ENCODE measurements at regions not wholly inside any gene's neighbourhood (a gene's known extent, or its start where the extent isn't known, plus 50 kb on each side); places are given as distances from the start of the nearest gene placed in this dataset.
A peak's percentile ranks its signal among the peaks of the same experiment; 100 is the strongest.

- H3K27ac ChIP-seq (ENCODE audit: low read depth, low read length) = peak overlapping the region; percentile 80
- H3K36me3 ChIP-seq (ENCODE audit: control insufficient read depth in 3 of 3, insufficient read depth in 3 of 3, low read length in 3 of 3) = no peaks in the 10 kb centered on the region
- peaks cover 42 to 50% (median 46%) of the 10 kb centered on the region in 3 donors for H3K4me1 ChIP-seq (ENCODE audit: control insufficient read depth in 3 of 3, insufficient read depth in 3 of 3, low read length in 3 of 3)
- no peak overlapping the region for H3K9ac ChIP-seq (ENCODE audit: low read depth in 1 of 3, low read length in 3 of 3)
- no peak overlapping the region for H3K4me3 ChIP-seq (ENCODE audit: low read length in 3 of 3)
- H3K27me3 ChIP-seq (ENCODE audit: control insufficient read depth in 3 of 3, insufficient read depth in 3 of 3, low read length in 3 of 3) = no peaks in the 10 kb centered on the region
- no peaks in the 10 kb centered on the region for H3K9me3 ChIP-seq (ENCODE audit: control insufficient read depth in 3 of 3, low read length in 3 of 3)
These were observed 154.9 kb upstream of the BEND6 start for GRCh38 chr6:56799989-56800388.

- no peaks in the 10 kb centered on the region for H3K36me3 ChIP-seq (ENCODE audit: control insufficient read depth in 3 of 3, insufficient read depth in 3 of 3, low read length in 3 of 3)
- peak overlapping the region; percentile 80 for H3K27ac ChIP-seq (ENCODE audit: low read depth, low read length)
These were observed 155.5 kb upstream of the DST start for GRCh38 chr6:56798163-56798562.

GRCh38 chr6:56796196-56796532, 153.5 kb upstream of the DST start:
- Histone ChIP-seq H3K36me3 (ENCODE audit: control insufficient read depth in 3 of 3, insufficient read depth in 3 of 3, low read length in 3 of 3) (no peaks in the 10 kb centered on the region), H3K9ac (ENCODE audit: low read depth in 1 of 3, low read length in 3 of 3) (peak overlapping the region in 2 of 3 donors; percentile 16 to 17), H3K4me1 (ENCODE audit: control insufficient read depth in 3 of 3, insufficient read depth in 3 of 3, low read length in 3 of 3) (peaks cover 39 to 46% (median 46%) of the 10 kb centered on the region in 3 donors), H3K27ac (ENCODE audit: low read depth, low read length) (peak overlapping the region; percentile 80), H3K27me3 (ENCODE audit: control insufficient read depth in 3 of 3, insufficient read depth in 3 of 3, low read length in 3 of 3) (no peaks in the 10 kb centered on the region), H3K4me3 (ENCODE audit: low read length in 3 of 3) (peak overlapping the region in 1 of 3 donors; percentile 9), H3K9me3 (ENCODE audit: control insufficient read depth in 3 of 3, low read length in 3 of 3) (no peaks in the 10 kb centered on the region)

More at GRCh38 chr6:56798163-56798562, 155.5 kb upstream of the DST start:
- H3K9me3 ChIP-seq (ENCODE audit: control insufficient read depth in 3 of 3, low read length in 3 of 3) = no peaks in the 10 kb centered on the region
- no peaks in the 10 kb centered on the region for H3K27me3 ChIP-seq (ENCODE audit: control insufficient read depth in 3 of 3, insufficient read depth in 3 of 3, low read length in 3 of 3)
- H3K4me1 ChIP-seq (ENCODE audit: control insufficient read depth in 3 of 3, insufficient read depth in 3 of 3, low read length in 3 of 3) = peaks cover 46 to 50% (median 49%) of the 10 kb centered on the region in 3 donors
- peak overlapping the region in 2 of 3 donors; percentile 5 to 44 for H3K9ac ChIP-seq (ENCODE audit: low read depth in 1 of 3, low read length in 3 of 3)
- H3K4me3 ChIP-seq (ENCODE audit: low read length in 3 of 3) = no peak overlapping the region

GRCh38 chr6:56795466-56796195, 152.9 kb upstream of the DST start:
- H3K9me3 ChIP-seq (ENCODE audit: control insufficient read depth in 3 of 3, low read length in 3 of 3) = no peaks in the 10 kb centered on the region
- H3K9ac ChIP-seq (ENCODE audit: low read depth in 1 of 3, low read length in 3 of 3) = peak overlapping the region in 2 of 3 donors; percentile 16 to 17
- peak overlapping the region; percentile 80 for H3K27ac ChIP-seq (ENCODE audit: low read depth, low read length)
- H3K27me3 ChIP-seq (ENCODE audit: control insufficient read depth in 3 of 3, insufficient read depth in 3 of 3, low read length in 3 of 3) = no peaks in the 10 kb centered on the region
- H3K4me3 ChIP-seq (ENCODE audit: low read length in 3 of 3) = peak overlapping the region in 1 of 3 donors; percentile 9
- peaks cover 42 to 49% (median 46%) of the 10 kb centered on the region in 3 donors for H3K4me1 ChIP-seq (ENCODE audit: control insufficient read depth in 3 of 3, insufficient read depth in 3 of 3, low read length in 3 of 3)
- H3K36me3 ChIP-seq (ENCODE audit: control insufficient read depth in 3 of 3, insufficient read depth in 3 of 3, low read length in 3 of 3) = no peaks in the 10 kb centered on the region

GRCh38 chr6:56794421-56794820, 151.7 kb upstream of the DST start:
- Histone ChIP-seq H3K27ac (ENCODE audit: low read depth, low read length) (peak overlapping the region; percentile 80), H3K4me3 (ENCODE audit: low read length in 3 of 3) (peak overlapping the region in 1 of 3 donors; percentile 44), H3K9ac (ENCODE audit: low read depth in 1 of 3, low read length in 3 of 3) (peak overlapping the region in 2 of 3 donors; percentile 15 to 25), H3K36me3 (ENCODE audit: control insufficient read depth in 3 of 3, insufficient read depth in 3 of 3, low read length in 3 of 3) (no peaks in the 10 kb centered on the region), H3K27me3 (ENCODE audit: control insufficient read depth in 3 of 3, insufficient read depth in 3 of 3, low read length in 3 of 3) (no peaks in the 10 kb centered on the region), H3K4me1 (ENCODE audit: control insufficient read depth in 3 of 3, insufficient read depth in 3 of 3, low read length in 3 of 3) (peaks cover 45 to 54% (median 46%) of the 10 kb centered on the region in 3 donors), H3K9me3 (ENCODE audit: control insufficient read depth in 3 of 3, low read length in 3 of 3) (no peaks in the 10 kb centered on the region)

GRCh38 chr6:56793938-56794337, 151.2 kb upstream of the DST start:
- peak overlapping the region in 1 of 3 donors; percentile 44 for H3K4me3 ChIP-seq (ENCODE audit: low read length in 3 of 3)
- H3K27me3 ChIP-seq (ENCODE audit: control insufficient read depth in 3 of 3, insufficient read depth in 3 of 3, low read length in 3 of 3) = no peaks in the 10 kb centered on the region
- no peaks in the 10 kb centered on the region for H3K36me3 ChIP-seq (ENCODE audit: control insufficient read depth in 3 of 3, insufficient read depth in 3 of 3, low read length in 3 of 3)
- H3K4me1 ChIP-seq (ENCODE audit: control insufficient read depth in 3 of 3, insufficient read depth in 3 of 3, low read length in 3 of 3) = peaks cover 42 to 54% (median 43%) of the 10 kb centered on the region in 3 donors
- H3K27ac ChIP-seq (ENCODE audit: low read depth, low read length) = peak overlapping the region; percentile 80
- peak overlapping the region in 1 of 3 donors; percentile 15 for H3K9ac ChIP-seq (ENCODE audit: low read depth in 1 of 3, low read length in 3 of 3)
- H3K9me3 ChIP-seq (ENCODE audit: control insufficient read depth in 3 of 3, low read length in 3 of 3) = no peaks in the 10 kb centered on the region

- H3K27ac ChIP-seq (ENCODE audit: low read depth, low read length) = peak overlapping the region; percentile 32
- no peak overlapping the region for H3K4me3 ChIP-seq (ENCODE audit: low read length in 3 of 3)
- no peak overlapping the region for H3K9ac ChIP-seq (ENCODE audit: low read depth in 1 of 3, low read length in 3 of 3)
- no peaks in the 10 kb centered on the region for H3K36me3 ChIP-seq (ENCODE audit: control insufficient read depth in 3 of 3, insufficient read depth in 3 of 3, low read length in 3 of 3)
- no peaks in the 10 kb centered on the region for H3K27me3 ChIP-seq (ENCODE audit: control insufficient read depth in 3 of 3, insufficient read depth in 3 of 3, low read length in 3 of 3)
- peaks cover 11 to 27% (median 20%) of the 10 kb centered on the region in 3 donors for H3K4me1 ChIP-seq (ENCODE audit: control insufficient read depth in 3 of 3, insufficient read depth in 3 of 3, low read length in 3 of 3)
- no peaks in the 10 kb centered on the region for H3K9me3 ChIP-seq (ENCODE audit: control insufficient read depth in 3 of 3, low read length in 3 of 3)
These were observed 147.7 kb upstream of the DST start for GRCh38 chr6:56790414-56790813.

GRCh38 chr6:56789879-56790278, 147.2 kb upstream of the DST start:
- Histone ChIP-seq H3K27me3 (ENCODE audit: control insufficient read depth in 3 of 3, insufficient read depth in 3 of 3, low read length in 3 of 3) (no peaks in the 10 kb centered on the region), H3K4me3 (ENCODE audit: low read length in 3 of 3) (no peak overlapping the region), H3K9me3 (ENCODE audit: control insufficient read depth in 3 of 3, low read length in 3 of 3) (no peaks in the 10 kb centered on the region), H3K27ac (ENCODE audit: low read depth, low read length) (no peak overlapping the region), H3K36me3 (ENCODE audit: control insufficient read depth in 3 of 3, insufficient read depth in 3 of 3, low read length in 3 of 3) (no peaks in the 10 kb centered on the region), H3K9ac (ENCODE audit: low read depth in 1 of 3, low read length in 3 of 3) (no peak overlapping the region), H3K4me1 (ENCODE audit: control insufficient read depth in 3 of 3, insufficient read depth in 3 of 3, low read length in 3 of 3) (peaks cover 9 to 26% (median 19%) of the 10 kb centered on the region in 3 donors)

GRCh38 chr6:56789342-56789741, 146.7 kb upstream of the DST start:
- H3K36me3 ChIP-seq (ENCODE audit: control insufficient read depth in 3 of 3, insufficient read depth in 3 of 3, low read length in 3 of 3) = no peaks in the 10 kb centered on the region
- peaks cover 4 to 21% (median 14%) of the 10 kb centered on the region in 3 donors for H3K4me1 ChIP-seq (ENCODE audit: control insufficient read depth in 3 of 3, insufficient read depth in 3 of 3, low read length in 3 of 3)
- H3K4me3 ChIP-seq (ENCODE audit: low read length in 3 of 3) = no peak overlapping the region
- no peak overlapping the region for H3K9ac ChIP-seq (ENCODE audit: low read depth in 1 of 3, low read length in 3 of 3)
- no peaks in the 10 kb centered on the region for H3K9me3 ChIP-seq (ENCODE audit: control insufficient read depth in 3 of 3, low read length in 3 of 3)
- no peaks in the 10 kb centered on the region for H3K27me3 ChIP-seq (ENCODE audit: control insufficient read depth in 3 of 3, insufficient read depth in 3 of 3, low read length in 3 of 3)
- H3K27ac ChIP-seq (ENCODE audit: low read depth, low read length) = no peak overlapping the region

GRCh38 chr6:56787209-56787608, 144.5 kb upstream of the DST start:
- no peak overlapping the region for H3K4me3 ChIP-seq (ENCODE audit: low read length in 3 of 3)
- H3K9ac ChIP-seq (ENCODE audit: low read depth in 1 of 3, low read length in 3 of 3) = no peak overlapping the region
- H3K4me1 ChIP-seq (ENCODE audit: control insufficient read depth in 3 of 3, insufficient read depth in 3 of 3, low read length in 3 of 3) = peaks cover 0 to 10% (median 10%) of the 10 kb centered on the region in 3 donors
- H3K9me3 ChIP-seq (ENCODE audit: control insufficient read depth in 3 of 3, low read length in 3 of 3) = no peaks in the 10 kb centered on the region
- H3K27ac ChIP-seq (ENCODE audit: low read depth, low read length) = no peak overlapping the region
- no peaks in the 10 kb centered on the region for H3K36me3 ChIP-seq (ENCODE audit: control insufficient read depth in 3 of 3, insufficient read depth in 3 of 3, low read length in 3 of 3)
- H3K27me3 ChIP-seq (ENCODE audit: control insufficient read depth in 3 of 3, insufficient read depth in 3 of 3, low read length in 3 of 3) = no peaks in the 10 kb centered on the region
